Activated CD8-positive, alpha-beta memory T cell treated with anti-CD3 and anti-CD28 coated beads, Interleukin-2, amount 50 U/mL, for 48 hours (primary cell): ENCODE measurements at regions not wholly inside any gene's neighbourhood (a gene's known extent, or its start where the extent isn't known, plus 50 kb on each side); places are given as distances from the start of the nearest gene placed in this dataset.
"Not testable (repeated sequence)": the region's sequence is repeated elsewhere in the genome, so short reads cannot be mapped to it uniquely, and the experiment has no call there.

Experiments used
- DNase-seq: peaks from one replicate; pipeline ENCODE4 v3.0.0-alpha.2; 2020

- no peak for DNase-seq
Observed at GRCh38 chr2:14996351-14997014, 364.0 kb downstream of the LRATD1 start.

GRCh38 chr2:14998546-14998945 lies 366.0 kb downstream of the LRATD1 start:
- no peak for DNase-seq

- DNase-seq: no peak
Observed at GRCh38 chr2:14999114-14999661, 366.7 kb downstream of the LRATD1 start.

GRCh38 chr2:15002519-15002918 lies 370.0 kb downstream of the LRATD1 start:
- not testable (repeated sequence) for DNase-seq

GRCh38 chr2:15006667-15007066 lies 374.1 kb downstream of the LRATD1 start:
- no peak for DNase-seq

- no peak for DNase-seq
Observed at GRCh38 chr2:15009681-15010080, 377.2 kb downstream of the LRATD1 start.

GRCh38 chr2:15010346-15010745 lies 377.8 kb downstream of the LRATD1 start:
- no peak for DNase-seq

GRCh38 chr2:15018814-15019213 lies 386.3 kb downstream of the LRATD1 start:
- DNase-seq: no peak

- DNase-seq: no peak
Observed at GRCh38 chr2:15023221-15023620, 390.7 kb downstream of the LRATD1 start.

- DNase-seq: no peak
Observed at GRCh38 chr2:15028406-15028805, 395.9 kb downstream of the LRATD1 start.

GRCh38 chr2:15031745-15032240 lies 399.3 kb downstream of the LRATD1 start:
- DNase-seq: no peak

- no peak for DNase-seq
Observed at GRCh38 chr2:15034246-15034645, 401.7 kb downstream of the LRATD1 start.

GRCh38 chr2:15034860-15035259 lies 402.3 kb downstream of the LRATD1 start:
- DNase-seq: no peak

- no peak for DNase-seq
Observed at GRCh38 chr2:15038366-15039364, 406.1 kb downstream of the LRATD1 start.

GRCh38 chr2:15040429-15041084 lies 408.0 kb downstream of the LRATD1 start:
- DNase-seq: no peak

GRCh38 chr2:15041429-15041837 lies 408.9 kb downstream of the LRATD1 start:
- no peak for DNase-seq

- no peak for DNase-seq
Observed at GRCh38 chr2:15042801-15043217, 410.3 kb downstream of the LRATD1 start.

GRCh38 chr2:15043336-15044058 lies 411.0 kb downstream of the LRATD1 start:
- DNase-seq: no peak

GRCh38 chr2:15045054-15045453 lies 412.5 kb downstream of the LRATD1 start:
- DNase-seq: no peak

GRCh38 chr2:15047184-15047583 lies 414.7 kb downstream of the LRATD1 start:
- no peak for DNase-seq

GRCh38 chr2:15048000-15048399 lies 415.5 kb downstream of the LRATD1 start:
- no peak for DNase-seq
